ENCODE measurements at regions not wholly inside any gene's neighbourhood (a gene's known extent, or its start where the extent isn't known, plus 50 kb on each side); places are given as distances from the start of the nearest gene placed in this dataset.

DNA sequence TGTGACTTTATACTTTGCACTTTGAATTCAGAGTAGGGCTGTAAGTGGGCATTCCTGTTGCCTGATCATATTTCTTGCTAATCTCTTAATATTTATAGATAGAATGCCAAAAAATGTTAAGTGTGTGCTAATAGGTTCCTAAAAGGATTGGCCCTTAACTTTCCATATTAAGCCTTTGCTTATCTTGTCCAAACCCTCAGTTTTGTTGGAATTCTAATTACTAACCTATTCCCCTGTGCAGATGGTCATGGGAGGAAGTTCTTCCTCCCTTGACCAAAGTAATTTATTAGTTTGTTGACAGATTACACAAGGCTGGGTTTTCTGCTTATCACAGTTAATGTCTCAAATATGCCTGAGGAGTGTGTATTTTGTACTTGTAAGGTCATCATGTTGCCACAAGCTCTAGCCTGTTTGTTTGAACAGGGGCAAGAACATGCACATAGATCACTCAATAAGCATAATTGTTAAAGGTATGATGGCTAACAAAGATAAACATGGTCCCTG is 541.1 kb upstream of the SPRY2 start:
- Histone ChIP-seq H3K18ac (ENCODE audit: low read length) (no peak overlapping the region), H3K27me3 (ENCODE audit: control insufficient read depth in 3 of 3, insufficient read depth in 3 of 3, low read depth in 1 of 3, low read length in 3 of 3) (no peaks in the 10 kb centered on the region), H3K14ac (ENCODE audit: low read length) (no peak overlapping the region), H3K27ac (replicated peaks; ENCODE audit: low read length) (no peak overlapping the region), H3K23ac (ENCODE audit: low read depth, low read length, poor library complexity) (no peak overlapping the region), H3K9me3 (replicated peaks in 1 of 2; ENCODE audit: control insufficient read depth in 2 of 2, insufficient read depth in 1 of 2, low read depth in 1 of 2, low read length in 2 of 2) (no peaks in the 10 kb centered on the region), H3K4me1 (ENCODE audit: control insufficient read depth in 2 of 2, insufficient read depth in 1 of 2, low read depth in 1 of 2, low read length in 2 of 2) (peaks cover 0 to 1% of the 10 kb centered on the region in 2 donors), H3K79me1 (ENCODE audit: low read depth, low read length) (no peaks in the 10 kb centered on the region), H3K4me3 (ENCODE audit: low read length in 2 of 2) (no peak overlapping the region), H3K36me3 (replicated peaks in 1 of 2; ENCODE audit: control insufficient read depth in 2 of 2, insufficient read depth in 2 of 2, low read length in 2 of 2) (no peaks in the 10 kb centered on the region), H2AK5ac (ENCODE audit: low read depth, low read length) (no peak overlapping the region), H4K8ac (ENCODE audit: low read depth, low read length) (no peak overlapping the region), H4K91ac (ENCODE audit: low read depth, low read length, poor library complexity) (no peak overlapping the region), H3K9ac (ENCODE audit: low read depth, low read length, poor library complexity) (no peak overlapping the region), H2BK15ac (ENCODE audit: low read length) (no peak overlapping the region), H2BK12ac (ENCODE audit: low read length) (no peak overlapping the region), H2AFZ (ENCODE audit: low read length) (no peak overlapping the region), H3K4ac (ENCODE audit: low read length) (no peak overlapping the region), H2BK120ac (ENCODE audit: low read depth, low read length) (no peak overlapping the region), H2BK5ac (ENCODE audit: low read length) (no peak overlapping the region), H3K4me2 (ENCODE audit: insufficient read depth, low read length, poor library complexity, severe bottlenecking) (no peak overlapping the region)
- no peak for DNase-seq (ENCODE audit: low spot score)

DNA sequence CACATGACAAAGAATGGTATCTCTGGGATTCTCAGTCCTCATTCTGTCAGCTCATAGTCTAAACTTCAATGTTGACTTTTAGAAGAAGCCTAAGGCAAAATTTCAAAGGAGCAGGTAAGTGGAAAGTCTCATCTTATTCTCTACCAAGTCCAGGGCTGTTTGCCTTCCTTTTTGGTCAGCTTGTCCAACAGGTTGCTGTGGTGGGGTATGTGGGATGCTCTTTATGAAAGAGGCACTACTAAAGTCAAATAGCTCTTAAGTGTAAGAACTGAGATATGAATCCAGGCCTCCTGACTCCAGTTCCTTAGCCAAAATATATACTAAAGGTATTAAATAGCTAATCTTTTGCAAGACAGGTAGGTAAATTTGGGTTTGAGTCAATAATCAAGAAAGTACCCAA is 540.6 kb upstream of the SPRY2 start:
- no peak for DNase-seq (ENCODE audit: low spot score)
- H2BK5ac ChIP-seq (ENCODE audit: low read length): no peak overlapping the region
- H2AFZ ChIP-seq (ENCODE audit: low read length): no peak overlapping the region
- no peaks in the 10 kb centered on the region for H3K36me3 ChIP-seq (replicated peaks in 1 of 2; ENCODE audit: control insufficient read depth in 2 of 2, insufficient read depth in 2 of 2, low read length in 2 of 2)
- H3K9ac ChIP-seq (ENCODE audit: low read depth, low read length, poor library complexity): no peak overlapping the region
- H3K4me1 ChIP-seq (ENCODE audit: control insufficient read depth in 2 of 2, insufficient read depth in 1 of 2, low read depth in 1 of 2, low read length in 2 of 2): peaks cover 0 to 1% of the 10 kb centered on the region in 2 donors
- no peak overlapping the region for H3K4ac ChIP-seq (ENCODE audit: low read length)
- no peaks in the 10 kb centered on the region for H3K27me3 ChIP-seq (ENCODE audit: control insufficient read depth in 3 of 3, insufficient read depth in 3 of 3, low read depth in 1 of 3, low read length in 3 of 3)
- H2AK5ac ChIP-seq (ENCODE audit: low read depth, low read length): no peak overlapping the region
- no peaks in the 10 kb centered on the region for H3K9me3 ChIP-seq (replicated peaks in 1 of 2; ENCODE audit: control insufficient read depth in 2 of 2, insufficient read depth in 1 of 2, low read depth in 1 of 2, low read length in 2 of 2)
- H4K8ac ChIP-seq (ENCODE audit: low read depth, low read length): no peak overlapping the region
- H2BK12ac ChIP-seq (ENCODE audit: low read length): no peak overlapping the region
- no peak overlapping the region for H3K4me2 ChIP-seq (ENCODE audit: insufficient read depth, low read length, poor library complexity, severe bottlenecking)
- no peak overlapping the region for H3K4me3 ChIP-seq (ENCODE audit: low read length in 2 of 2)
- H2BK120ac ChIP-seq (ENCODE audit: low read depth, low read length): no peak overlapping the region
- H3K27ac ChIP-seq (replicated peaks; ENCODE audit: low read length): no peak overlapping the region
- no peak overlapping the region for H3K18ac ChIP-seq (ENCODE audit: low read length)
- H3K14ac ChIP-seq (ENCODE audit: low read length): no peak overlapping the region
- H2BK15ac ChIP-seq (ENCODE audit: low read length): no peak overlapping the region
- H3K79me1 ChIP-seq (ENCODE audit: low read depth, low read length): no peaks in the 10 kb centered on the region
- no peak overlapping the region for H3K23ac ChIP-seq (ENCODE audit: low read depth, low read length, poor library complexity)
- H4K91ac ChIP-seq (ENCODE audit: low read depth, low read length, poor library complexity): no peak overlapping the region

DNA sequence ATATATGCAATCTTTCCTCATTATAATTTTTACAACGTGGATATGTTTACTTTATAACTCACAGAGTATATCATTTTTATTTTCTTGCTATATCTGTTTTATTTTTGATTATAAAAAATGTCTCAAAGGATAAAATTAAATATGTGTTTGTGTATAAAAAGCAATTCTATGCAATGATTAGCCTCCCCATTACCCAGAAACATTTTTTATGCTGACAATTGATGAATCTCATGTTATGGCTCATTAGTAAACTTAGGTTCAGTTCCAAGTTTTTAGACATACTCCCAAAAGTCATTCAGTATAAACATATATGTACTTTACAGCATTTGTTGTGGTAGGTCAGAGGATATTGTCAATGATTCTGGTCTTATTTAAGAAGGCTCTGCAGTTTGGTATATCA is 540.1 kb upstream of the SPRY2 start:
- Histone ChIP-seq H4K91ac (ENCODE audit: low read depth, low read length, poor library complexity) (no peak overlapping the region), H3K23ac (ENCODE audit: low read depth, low read length, poor library complexity) (no peak overlapping the region), H3K4ac (ENCODE audit: low read length) (no peak overlapping the region), H2BK120ac (ENCODE audit: low read depth, low read length) (no peak overlapping the region), H2BK5ac (ENCODE audit: low read length) (no peak overlapping the region), H3K79me1 (ENCODE audit: low read depth, low read length) (no peaks in the 10 kb centered on the region), H3K4me3 (ENCODE audit: low read length in 2 of 2) (no peak overlapping the region), H3K14ac (ENCODE audit: low read length) (no peak overlapping the region), H2AK5ac (ENCODE audit: low read depth, low read length) (no peak overlapping the region), H2BK15ac (ENCODE audit: low read length) (no peak overlapping the region), H3K9ac (ENCODE audit: low read depth, low read length, poor library complexity) (no peak overlapping the region), H3K9me3 (replicated peaks in 1 of 2; ENCODE audit: control insufficient read depth in 2 of 2, insufficient read depth in 1 of 2, low read depth in 1 of 2, low read length in 2 of 2) (no peaks in the 10 kb centered on the region), H3K4me2 (ENCODE audit: insufficient read depth, low read length, poor library complexity, severe bottlenecking) (no peak overlapping the region), H3K36me3 (replicated peaks in 1 of 2; ENCODE audit: control insufficient read depth in 2 of 2, insufficient read depth in 2 of 2, low read length in 2 of 2) (no peaks in the 10 kb centered on the region), H4K8ac (ENCODE audit: low read depth, low read length) (no peak overlapping the region), H3K18ac (ENCODE audit: low read length) (no peak overlapping the region), H2BK12ac (ENCODE audit: low read length) (no peak overlapping the region), H2AFZ (ENCODE audit: low read length) (no peak overlapping the region), H3K4me1 (ENCODE audit: control insufficient read depth in 2 of 2, insufficient read depth in 1 of 2, low read depth in 1 of 2, low read length in 2 of 2) (peaks cover 0 to 1% of the 10 kb centered on the region in 2 donors), H3K27ac (replicated peaks; ENCODE audit: low read length) (no peak overlapping the region), H3K27me3 (ENCODE audit: control insufficient read depth in 3 of 3, insufficient read depth in 3 of 3, low read depth in 1 of 3, low read length in 3 of 3) (no peaks in the 10 kb centered on the region)
- WGBS, 2 donors (ENCODE audit: extremely low coverage in 2 of 2, insufficient read length in 2 of 2, insufficient replicate concordance in 1 of 2): no CpG with 5 or more reads among the region's 1 CpG
- DNase-seq (ENCODE audit: low spot score): no peak

DNA sequence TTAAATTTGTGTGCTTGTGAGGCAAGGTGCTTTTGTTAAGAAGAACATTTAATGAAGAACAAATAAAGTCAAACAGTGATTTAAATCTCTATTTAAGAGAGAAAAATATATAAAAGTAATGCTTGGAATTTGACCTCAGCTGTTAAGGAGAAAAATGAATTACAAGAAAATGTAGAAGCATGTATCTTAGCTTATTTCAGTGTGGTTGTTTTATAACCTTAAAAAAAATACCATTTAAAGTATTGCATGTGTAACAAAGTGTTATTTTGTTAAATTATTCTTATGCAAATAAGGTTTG is 537.0 kb upstream of the SPRY2 start:
- Histone ChIP-seq H2BK120ac (ENCODE audit: low read depth, low read length) (no peak overlapping the region), H3K18ac (ENCODE audit: low read length) (no peak overlapping the region)

More for the DNA sequence above, 537.0 kb upstream of the SPRY2 start:
- H3K36me3 ChIP-seq (replicated peaks in 1 of 2; ENCODE audit: control insufficient read depth in 2 of 2, insufficient read depth in 2 of 2, low read length in 2 of 2): no peaks in the 10 kb centered on the region
- H2BK5ac ChIP-seq (ENCODE audit: low read length): no peak overlapping the region
- no peak overlapping the region for H3K14ac ChIP-seq (ENCODE audit: low read length)
- no peak overlapping the region for H2BK15ac ChIP-seq (ENCODE audit: low read length)
- no peak overlapping the region for H3K9ac ChIP-seq (ENCODE audit: low read depth, low read length, poor library complexity)
- H3K4me3 ChIP-seq (ENCODE audit: low read length in 2 of 2): no peak overlapping the region
- H4K8ac ChIP-seq (ENCODE audit: low read depth, low read length): no peak overlapping the region
- no peak overlapping the region for H3K27ac ChIP-seq (replicated peaks; ENCODE audit: low read length)
- no peak overlapping the region for H2AFZ ChIP-seq (ENCODE audit: low read length)
- no peak overlapping the region for H3K4ac ChIP-seq (ENCODE audit: low read length)
- no peak overlapping the region for H2BK12ac ChIP-seq (ENCODE audit: low read length)
- no peak for DNase-seq (ENCODE audit: low spot score)
- H3K4me2 ChIP-seq (ENCODE audit: insufficient read depth, low read length, poor library complexity, severe bottlenecking): no peak overlapping the region
- no peak overlapping the region for H3K23ac ChIP-seq (ENCODE audit: low read depth, low read length, poor library complexity)
- H3K4me1 ChIP-seq (ENCODE audit: control insufficient read depth in 2 of 2, insufficient read depth in 1 of 2, low read depth in 1 of 2, low read length in 2 of 2): no peaks in the 10 kb centered on the region
- no peaks in the 10 kb centered on the region for H3K9me3 ChIP-seq (replicated peaks in 1 of 2; ENCODE audit: control insufficient read depth in 2 of 2, insufficient read depth in 1 of 2, low read depth in 1 of 2, low read length in 2 of 2)
- no peak overlapping the region for H4K91ac ChIP-seq (ENCODE audit: low read depth, low read length, poor library complexity)
- H3K27me3 ChIP-seq (ENCODE audit: control insufficient read depth in 3 of 3, insufficient read depth in 3 of 3, low read depth in 1 of 3, low read length in 3 of 3): no peaks in the 10 kb centered on the region
- H2AK5ac ChIP-seq (ENCODE audit: low read depth, low read length): no peak overlapping the region
- H3K79me1 ChIP-seq (ENCODE audit: low read depth, low read length): no peaks in the 10 kb centered on the region

Data from neuronal stem cell (in vitro differentiated cells).